HEK293 (cell line): ENCODE measurements at regions not wholly inside any gene's neighbourhood (a gene's known extent, or its start where the extent isn't known, plus 50 kb on each side); places are given as distances from the start of the nearest gene placed in this dataset.

Source experiments
- CTCF ChIA-PET: fragments of 350-600 bp; formaldehyde crosslinking; extraction: SDS; loops from one replicate; lab custom pipeline; 2021; ENCODE audit warnings: antibody characterized with exemption; lab: Yijun Ruan, JAX
- POLR2A ChIA-PET: fragments of 300-600 bp; formaldehyde crosslinking; extraction: SDS; loops from one replicate; lab custom pipeline; 2020; ENCODE audit warnings: antibody characterized with exemption, inconsistent platforms; lab: Yijun Ruan, JAX
- H3K27ac ChIP-seq: fragments of 200-500 bp; sonication (Bioruptor generic); 2 replicates; pipeline ENCODE4 v1.5.1; 2014; ENCODE audit warnings: low read depth, low read length, control low read depth, inconsistent platforms; ENCODE audit errors: extremely low read depth
- H3K36me3 ChIP-seq, 2 experiments: fragments of 200-500 bp in 1 of 2; sonication (Bioruptor generic) in 1 of 2; 1 replicate in 1 of 2; 2 replicates in 1 of 2; pipeline ENCODE4 v1.5.1; 2014 to 2017; ENCODE audit warnings: inconsistent platforms in 2 of 2, low read length in 2 of 2; ENCODE audit not compliant: control insufficient read depth in 2 of 2, insufficient read depth in 1 of 2
- H3K4me1 ChIP-seq: fragments of 200-500 bp; sonication (Bioruptor generic); 2 replicates; pipeline ENCODE4 v1.5.1; 2014; ENCODE audit warnings: mild to moderate bottlenecking, low read length, inconsistent platforms; ENCODE audit not compliant: control insufficient read depth, insufficient read depth
- H3K4me3 ChIP-seq: 2 replicates; pipeline ENCODE4 v1.5.1; 2011; ENCODE audit warnings: low read depth, mild to moderate bottlenecking, control low read depth, low read length, moderate library complexity
- H3K9me3 ChIP-seq: fragments of 200-500 bp; sonication (Bioruptor generic); 2 replicates; pipeline ENCODE4 v1.5.1; 2014; ENCODE audit warnings: low read depth, low read length, inconsistent platforms; ENCODE audit not compliant: control insufficient read depth, insufficient read depth
- INSM2 ChIP-seq: fragments of 450-650 bp; formaldehyde crosslinking; IDR thresholded peaks from 2 replicates; pipeline ENCODE4 v1.5.1; 2016; ENCODE audit warnings: missing biosample characterization, missing genetic modification characterization
- MEIS1 ChIP-seq: sonication (generic); formaldehyde crosslinking; IDR thresholded peaks from 2 replicates; pipeline ENCODE4 v1.8.1; 2022; ENCODE audit warnings: missing genetic modification reagents, mild to moderate bottlenecking, borderline replicate concordance
- MYNN ChIP-seq: fragments of 450-650 bp; formaldehyde crosslinking; IDR thresholded peaks from 2 replicates; pipeline ENCODE4 v1.5.1; 2016; ENCODE audit warnings: missing biosample characterization, missing genetic modification characterization, borderline replicate concordance
- PRDM4 ChIP-seq: fragments of 450-650 bp; formaldehyde crosslinking; IDR thresholded peaks from 2 replicates; pipeline ENCODE4 v1.5.1; 2017; ENCODE audit warnings: missing biosample characterization, missing genetic modification characterization
- SP2 ChIP-seq: fragments of 450-650 bp; formaldehyde crosslinking; IDR thresholded peaks from 2 replicates; pipeline ENCODE4 v1.5.1; 2016; ENCODE audit warnings: missing biosample characterization, missing genetic modification characterization
- TCF7L2 ChIP-seq: IDR thresholded peaks from 2 replicates; pipeline ENCODE4 v1.6.1; 2011; ENCODE audit warnings: low read depth, mild to moderate bottlenecking, inconsistent platforms, low read length, moderate library complexity, borderline replicate concordance
- ZNF155 ChIP-seq: fragments of 450-650 bp; formaldehyde crosslinking; IDR thresholded peaks from 2 replicates; pipeline ENCODE4 v1.5.1; 2016; ENCODE audit warnings: missing biosample characterization, missing genetic modification characterization
- ZNF302 ChIP-seq: fragments of 450-650 bp; formaldehyde crosslinking; IDR thresholded peaks from 2 replicates; pipeline ENCODE4 v1.5.1; 2016; ENCODE audit warnings: missing biosample characterization, missing genetic modification characterization, low read depth
- ZNF311 ChIP-seq: fragments of 450-650 bp; formaldehyde crosslinking; IDR thresholded peaks from 2 replicates; pipeline ENCODE4 v1.5.1; 2017; ENCODE audit warnings: missing biosample characterization, missing genetic modification characterization, borderline replicate concordance
- ZNF362 ChIP-seq: fragments of 450-650 bp; formaldehyde crosslinking; IDR thresholded peaks from 2 replicates; pipeline ENCODE4 v1.5.1; 2016; ENCODE audit warnings: missing biosample characterization, missing genetic modification characterization
- ZNF426 ChIP-seq: fragments of 450-650 bp; formaldehyde crosslinking; IDR thresholded peaks from 2 replicates; pipeline ENCODE4 v1.5.1; 2017; ENCODE audit warnings: missing biosample characterization, missing genetic modification characterization, mild to moderate bottlenecking, inconsistent platforms, moderate library complexity
- ZNF510 ChIP-seq: fragments of 450-650 bp; formaldehyde crosslinking; IDR thresholded peaks from 2 replicates; pipeline ENCODE4 v1.5.1; 2018; ENCODE audit warnings: mild to moderate bottlenecking, missing genetic modification characterization, missing biosample characterization; ENCODE audit not compliant: insufficient replicate concordance
- ZNF677 ChIP-seq: fragments of 450-650 bp; IDR thresholded peaks from 2 replicates; pipeline ENCODE4 v1.5.0; 2018; ENCODE audit warnings: missing biosample characterization, mild to moderate bottlenecking, missing genetic modification characterization, moderate library complexity
- TF ChIP-seq, protein P1 (sequence below): fragments of 450-650 bp; formaldehyde crosslinking; IDR thresholded peaks from 2 replicates; pipeline ENCODE4 v1.5.1; 2016; ENCODE audit warnings: missing biosample characterization, missing genetic modification characterization
- TF ChIP-seq, protein P2 (sequence below): fragments of 450-650 bp; formaldehyde crosslinking; IDR thresholded peaks from 2 replicates; pipeline ENCODE4; 2016; ENCODE audit warnings: missing biosample characterization, missing genetic modification characterization

GRCh38 chr20:10936786-10937185, 263.0 kb upstream of the JAG1 start:
- CTCF ChIA-PET = no interaction called here
- TF ChIP-seq ZNF155 (no peak), MYNN (tag by site-specific recombination) (no peak), TCF7L2 (no peak), ZNF311 (tag by site-specific recombination) (no peak), SP2 (tag by site-specific recombination) (no peak), ZNF362 (tag by site-specific recombination) (no peak), ZNF677 (tag by site-specific recombination) (no peak), PRDM4 (tag by site-specific recombination) (no peak), MEIS1 (CRISPR knock-in tag) (no peak), ZNF510 (no peak), INSM2 (tag by site-specific recombination) (no peak), ZNF302 (no peak)
- TF ChIP-seq, protein P1, sequence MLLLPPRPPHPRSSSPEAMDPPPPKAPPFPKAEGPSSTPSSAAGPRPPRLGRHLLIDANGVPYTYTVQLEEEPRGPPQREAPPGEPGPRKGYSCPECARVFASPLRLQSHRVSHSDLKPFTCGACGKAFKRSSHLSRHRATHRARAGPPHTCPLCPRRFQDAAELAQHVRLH (tag by site-specific recombination) = no peak
- no peak overlapping the region for H3K27ac ChIP-seq

DNA sequence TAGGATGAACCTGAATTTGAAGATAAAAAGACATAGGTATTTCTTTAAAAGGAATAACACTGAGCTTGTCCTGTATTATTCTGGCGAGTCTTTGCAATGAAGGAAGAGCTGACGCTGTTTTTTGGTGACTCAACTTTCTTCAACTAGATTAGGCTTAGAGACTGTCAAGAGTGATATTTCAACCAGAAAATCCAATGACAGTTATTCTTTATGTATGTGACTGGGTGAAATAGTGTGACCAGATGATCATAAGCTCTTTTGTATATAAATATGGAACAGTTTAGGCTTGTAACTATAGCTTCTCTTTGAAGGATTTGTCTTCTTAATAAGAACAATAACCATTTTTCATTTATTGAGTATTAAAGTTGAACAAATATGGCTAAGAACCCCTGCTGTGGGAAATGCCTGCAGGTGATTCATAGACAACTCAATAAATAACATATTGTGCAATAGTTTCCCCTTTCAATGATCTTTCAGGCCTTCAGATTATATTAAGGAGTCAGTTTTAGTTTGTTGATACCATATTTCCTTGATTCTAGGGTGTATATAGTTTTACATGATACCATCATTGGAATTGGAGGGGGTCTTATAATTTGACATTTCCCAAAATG, 265.6 kb upstream of the JAG1 start:
- ChIA-PET CTCF (interaction anchor here (0.7 kb wide), 1 partner anchor 265 kb away, joined by 6 read pairs; the partner anchor contains the start of gene JAG1), POLR2A (no interaction called here)
- TF ChIP-seq ZNF426 (tag by site-specific recombination) = no peak
- TF ChIP-seq, protein P2, sequence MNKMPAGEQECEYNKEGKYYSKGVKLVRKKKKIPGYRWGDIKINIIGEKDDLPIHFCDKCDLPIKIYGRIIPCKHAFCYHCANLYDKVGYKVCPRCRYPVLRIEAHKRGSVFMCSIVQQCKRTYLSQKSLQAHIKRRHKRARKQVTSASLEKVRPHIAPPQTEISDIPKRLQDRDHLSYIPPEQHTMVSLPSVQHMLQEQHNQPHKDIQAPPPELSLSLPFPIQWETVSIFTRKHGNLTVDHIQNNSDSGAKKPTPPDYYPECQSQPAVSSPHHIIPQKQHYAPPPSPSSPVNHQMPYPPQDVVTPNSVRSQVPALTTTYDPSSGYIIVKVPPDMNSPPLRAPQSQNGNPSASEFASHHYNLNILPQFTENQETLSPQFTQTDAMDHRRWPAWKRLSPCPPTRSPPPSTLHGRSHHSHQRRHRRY (tag by site-specific recombination) = no peak
- Histone ChIP-seq H3K36me3 (no peaks in the 10 kb centered on the region), H3K4me1 (no peaks in the 10 kb centered on the region), H3K4me3 (no peak overlapping the region), H3K27ac (no peak overlapping the region), H3K9me3 (no peaks in the 10 kb centered on the region)

More at GRCh38 chr20:10936786-10937185, 263.0 kb upstream of the JAG1 start:
- H3K36me3 ChIP-seq = no peaks in the 10 kb centered on the region
- no peak overlapping the region for H3K4me3 ChIP-seq
- POLR2A ChIA-PET = interaction anchor here (0.6 kb wide), 1 partner anchor 12 kb away, joined by 6 read pairs; no protein-coding TSS in a partner anchor
- H3K9me3 ChIP-seq = no peaks in the 10 kb centered on the region
- H3K4me1 ChIP-seq = no peaks in the 10 kb centered on the region
